ENCODE measurements at regions not wholly inside any gene's neighbourhood (a gene's known extent, or its start where the extent isn't known, plus 50 kb on each side); places are given as distances from the start of the nearest gene placed in this dataset.

- TF ChIP-seq, protein P1, sequence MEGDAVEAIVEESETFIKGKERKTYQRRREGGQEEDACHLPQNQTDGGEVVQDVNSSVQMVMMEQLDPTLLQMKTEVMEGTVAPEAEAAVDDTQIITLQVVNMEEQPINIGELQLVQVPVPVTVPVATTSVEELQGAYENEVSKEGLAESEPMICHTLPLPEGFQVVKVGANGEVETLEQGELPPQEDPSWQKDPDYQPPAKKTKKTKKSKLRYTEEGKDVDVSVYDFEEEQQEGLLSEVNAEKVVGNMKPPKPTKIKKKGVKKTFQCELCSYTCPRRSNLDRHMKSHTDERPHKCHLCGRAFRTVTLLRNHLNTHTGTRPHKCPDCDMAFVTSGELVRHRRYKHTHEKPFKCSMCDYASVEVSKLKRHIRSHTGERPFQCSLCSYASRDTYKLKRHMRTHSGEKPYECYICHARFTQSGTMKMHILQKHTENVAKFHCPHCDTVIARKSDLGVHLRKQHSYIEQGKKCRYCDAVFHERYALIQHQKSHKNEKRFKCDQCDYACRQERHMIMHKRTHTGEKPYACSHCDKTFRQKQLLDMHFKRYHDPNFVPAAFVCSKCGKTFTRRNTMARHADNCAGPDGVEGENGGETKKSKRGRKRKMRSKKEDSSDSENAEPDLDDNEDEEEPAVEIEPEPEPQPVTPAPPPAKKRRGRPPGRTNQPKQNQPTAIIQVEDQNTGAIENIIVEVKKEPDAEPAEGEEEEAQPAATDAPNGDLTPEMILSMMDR (IDR thresholded peaks at IDR 0.05), result no peak
- TF ChIP-seq POLR2A (IDR thresholded peaks at IDR 0.05), result no peak
Measured at GRCh38 chrX:129108936-129109335, 414.4 kb downstream of the SMARCA1 start.

Measured in Peyer's patch (tissue), 4 donors.